Mucosa of descending colon (tissue), 3 donors: ENCODE measurements at regions not wholly inside any gene's neighbourhood (a gene's known extent, or its start where the extent isn't known, plus 50 kb on each side); places are given as distances from the start of the nearest gene placed in this dataset.
"Not testable (repeated sequence)": the region's sequence is repeated elsewhere in the genome, so short reads cannot be mapped to it uniquely, and the experiment has no call there.

Experiments used
- ATAC-seq: fragments of 200-7000 bp; cut with Tn5 transposase; one replicate; pipeline ENCODE4 v1.9.1; 2020; ENCODE audit warnings: mild to moderate bottlenecking, moderate library complexity
- DNase-seq, 3 donors: peaks; one replicate each; pipeline ENCODE4 v3.0.0-alpha.2; 2020
- H3K36me3 ChIP-seq: fragments of 200-600 bp; one replicate; pipeline ENCODE4 v1.8.0; 2021; ENCODE audit warnings: low read depth, mild to moderate bottlenecking
- H3K4me1 ChIP-seq: fragments of 200-600 bp; one replicate; pipeline ENCODE4 v1.8.0; 2021; ENCODE audit warnings: low read depth, mild to moderate bottlenecking
- H3K4me3 ChIP-seq: fragments of 200-600 bp; one replicate; pipeline ENCODE4 v1.8.0; 2021; ENCODE audit warnings: mild to moderate bottlenecking
- H3K9me3 ChIP-seq: fragments of 200-600 bp; one replicate; pipeline ENCODE4 v1.8.0; 2021; ENCODE audit warnings: mild to moderate bottlenecking
- intact Hi-C, 2 donors: fragments of 100-400 bp; cut with DNase I in 1 of 2; cut with micrococcal nuclease in 1 of 2; formaldehyde crosslinking; loops; one replicate each; pipeline versions ENCODE4 v1.11.0 to v1.11.1; 2022; cut with DNase I, micrococcal nuclease
- TF ChIP-seq, protein P1 (sequence below): fragments of 200-600 bp; IDR thresholded peaks from one replicate; pipeline ENCODE4 v1.8.0; 2022; ENCODE audit warnings: antibody characterized with exemption, mild to moderate bottlenecking
- donor health status: DM: no; HTN: no; CAD: no; lungs with moderate emphysema.
- donor health status: DM: no; HTN: no; CAD: no.
- donor health status: DM: no; HTN: yes; CAD: no.

GRCh38 chr12:9449181-9449580 is 158.5 kb downstream of the KLRB1 start:
- Histone ChIP-seq H3K36me3 (no peaks in the 10 kb centered on the region), H3K9me3 (no peaks in the 10 kb centered on the region), H3K4me3 (no peak overlapping the region), H3K4me1 (no peaks in the 10 kb centered on the region)
- TF ChIP-seq, protein P1, sequence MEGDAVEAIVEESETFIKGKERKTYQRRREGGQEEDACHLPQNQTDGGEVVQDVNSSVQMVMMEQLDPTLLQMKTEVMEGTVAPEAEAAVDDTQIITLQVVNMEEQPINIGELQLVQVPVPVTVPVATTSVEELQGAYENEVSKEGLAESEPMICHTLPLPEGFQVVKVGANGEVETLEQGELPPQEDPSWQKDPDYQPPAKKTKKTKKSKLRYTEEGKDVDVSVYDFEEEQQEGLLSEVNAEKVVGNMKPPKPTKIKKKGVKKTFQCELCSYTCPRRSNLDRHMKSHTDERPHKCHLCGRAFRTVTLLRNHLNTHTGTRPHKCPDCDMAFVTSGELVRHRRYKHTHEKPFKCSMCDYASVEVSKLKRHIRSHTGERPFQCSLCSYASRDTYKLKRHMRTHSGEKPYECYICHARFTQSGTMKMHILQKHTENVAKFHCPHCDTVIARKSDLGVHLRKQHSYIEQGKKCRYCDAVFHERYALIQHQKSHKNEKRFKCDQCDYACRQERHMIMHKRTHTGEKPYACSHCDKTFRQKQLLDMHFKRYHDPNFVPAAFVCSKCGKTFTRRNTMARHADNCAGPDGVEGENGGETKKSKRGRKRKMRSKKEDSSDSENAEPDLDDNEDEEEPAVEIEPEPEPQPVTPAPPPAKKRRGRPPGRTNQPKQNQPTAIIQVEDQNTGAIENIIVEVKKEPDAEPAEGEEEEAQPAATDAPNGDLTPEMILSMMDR, result no peak
- DNase-seq, result no peak
- intact Hi-C loops, result no loop called here
- no peak for ATAC-seq

DNA sequence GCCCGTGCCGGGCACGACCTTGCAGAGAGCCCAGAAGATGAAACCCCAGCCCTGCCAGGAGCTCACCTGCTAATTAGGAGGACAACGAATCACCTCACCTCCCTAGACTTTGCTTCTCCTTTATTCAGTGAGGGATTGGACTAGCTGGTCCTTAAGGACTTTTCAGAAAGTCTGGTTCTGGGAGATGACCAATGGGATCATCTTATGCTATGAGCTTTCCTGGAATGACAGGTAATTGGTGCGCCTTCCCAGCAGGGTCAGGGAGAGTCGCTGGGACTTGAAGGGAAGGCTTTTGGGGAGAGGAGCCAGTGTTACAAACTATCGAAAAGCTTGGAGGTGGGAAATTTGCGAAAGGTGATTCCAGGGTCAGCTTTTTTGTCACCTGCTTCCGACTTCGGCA is 159.1 kb downstream of the KLRB1 start:
- H3K36me3 ChIP-seq, H3K4me1 ChIP-seq, intact Hi-C loops, H3K9me3 ChIP-seq, H3K4me3 ChIP-seq: not testable (repeated sequence)
- DNase-seq (peak in 1 of 3 donors; percentile 14), ATAC-seq (peak; percentile 34)

DNA sequence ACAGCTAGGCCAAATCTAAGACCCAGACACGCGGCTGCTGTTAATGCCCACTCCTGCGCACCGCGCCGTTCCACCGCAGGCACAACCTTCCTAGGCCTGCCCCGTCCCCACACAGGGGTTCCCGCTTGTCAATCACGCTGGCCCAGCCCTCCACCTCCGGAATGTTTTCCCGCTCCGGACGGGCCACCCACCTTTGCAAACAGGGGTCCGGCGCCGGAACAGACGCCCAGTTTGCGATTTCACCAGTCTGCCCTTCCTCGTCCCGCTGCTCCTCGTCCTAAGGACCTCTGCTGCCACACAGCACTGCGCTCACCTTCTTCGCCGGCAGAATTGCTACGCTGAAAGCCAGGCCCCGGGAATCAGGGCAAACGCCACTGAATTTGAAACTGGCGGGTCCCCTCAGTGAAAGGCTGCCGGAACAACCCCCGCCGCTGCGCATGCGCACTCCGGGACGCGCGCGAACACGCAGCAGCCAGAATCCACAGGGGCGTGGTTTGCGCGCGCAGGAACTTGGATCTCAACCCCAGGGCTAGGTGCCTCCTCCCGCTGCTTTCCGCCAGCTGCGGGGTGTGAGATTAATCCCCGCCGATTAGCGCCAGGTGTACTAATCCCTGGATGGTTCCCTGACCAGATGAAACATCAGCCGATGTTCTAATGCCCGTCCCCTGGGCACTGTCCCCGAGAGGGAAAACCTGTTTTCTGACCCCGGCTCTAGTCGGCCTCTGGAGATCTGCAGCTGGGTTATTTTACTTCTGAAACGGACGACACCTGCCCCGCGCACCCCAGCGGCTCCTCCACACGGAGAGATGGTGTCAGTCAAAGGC is 159.7 kb downstream of the KLRB1 start:
- H3K9me3 ChIP-seq, H3K36me3 ChIP-seq, H3K4me1 ChIP-seq, intact Hi-C loops: not testable (repeated sequence)
- peak overlapping the region; percentile 32 for H3K4me3 ChIP-seq
- ATAC-seq, result peak; percentile 94
- DNase-seq, result peak; percentile 93 to 94 (median 94)

- H3K4me3 ChIP-seq, H3K4me1 ChIP-seq, intact Hi-C loops, H3K9me3 ChIP-seq, H3K36me3 ChIP-seq: not testable (repeated sequence)
- peak; percentile 58 for ATAC-seq
- peak in 2 of 3 donors; percentile 54 to 57 for DNase-seq
Measured at GRCh38 chr12:9446883-9447761, 160.6 kb downstream of the KLRB1 start.

DNA sequence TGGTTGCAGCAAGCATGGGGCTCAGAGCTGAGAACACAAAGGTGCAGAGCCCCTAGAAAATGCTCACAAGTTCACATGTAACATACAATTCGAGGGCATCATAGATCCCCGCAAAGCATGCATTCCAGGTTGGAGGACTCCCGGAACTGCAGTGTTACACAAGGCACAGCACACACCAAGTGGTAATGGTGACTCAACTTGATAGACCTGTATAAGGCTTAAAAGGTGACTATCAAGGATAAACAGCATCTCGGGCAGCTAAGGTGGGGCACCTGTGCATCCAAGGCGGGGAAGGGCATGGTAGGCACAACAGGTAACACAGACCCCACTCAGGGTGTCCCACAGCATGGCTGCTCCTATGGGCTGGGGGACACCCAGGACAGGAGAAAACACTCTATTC is 167.3 kb downstream of the KLRB1 start:
- H3K4me3 ChIP-seq, H3K4me1 ChIP-seq, DNase-seq, intact Hi-C loops, H3K9me3 ChIP-seq, ATAC-seq, H3K36me3 ChIP-seq: not testable (repeated sequence)

DNA sequence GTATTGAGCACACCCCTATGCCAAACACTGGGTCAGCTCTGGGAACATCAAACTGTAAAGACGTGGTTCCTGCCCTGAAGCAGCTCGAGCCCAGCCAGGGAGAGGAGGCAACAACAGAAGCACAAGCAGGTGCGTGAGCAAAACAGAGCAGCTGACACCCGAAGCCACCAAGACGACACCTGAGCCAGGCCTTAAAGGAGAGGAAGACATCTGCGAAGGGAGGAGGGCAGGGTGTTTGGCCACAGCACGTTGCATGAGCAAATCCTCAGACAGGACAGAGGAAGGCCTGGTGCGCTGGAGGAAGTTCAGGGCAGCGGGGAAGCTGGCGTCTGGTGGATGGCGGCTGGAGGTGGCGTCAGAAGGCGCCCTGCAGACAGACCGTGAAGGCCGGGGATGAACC is 172.0 kb downstream of the KLRB1 start:
- DNase-seq, H3K4me3 ChIP-seq, H3K4me1 ChIP-seq, H3K36me3 ChIP-seq, intact Hi-C loops, H3K9me3 ChIP-seq: not testable (repeated sequence)
- ATAC-seq, result peak; percentile 33

GRCh38 chr12:9430385-9430784 is 177.3 kb downstream of the KLRB1 start:
- intact Hi-C loops, H3K36me3 ChIP-seq, ATAC-seq, H3K9me3 ChIP-seq, DNase-seq, H3K4me1 ChIP-seq, H3K4me3 ChIP-seq: not testable (repeated sequence)

GRCh38 chr12:9428856-9429255 is 178.9 kb downstream of the KLRB1 start:
- H3K36me3 ChIP-seq, DNase-seq, H3K4me3 ChIP-seq, H3K9me3 ChIP-seq, ATAC-seq, intact Hi-C loops, H3K4me1 ChIP-seq: not testable (repeated sequence)

- H3K4me3 ChIP-seq, H3K36me3 ChIP-seq, ATAC-seq, H3K4me1 ChIP-seq, DNase-seq, intact Hi-C loops, H3K9me3 ChIP-seq: not testable (repeated sequence)
Measured at GRCh38 chr12:9425429-9425828, 182.3 kb downstream of the KLRB1 start.

- H3K4me3 ChIP-seq, H3K4me1 ChIP-seq, DNase-seq, H3K9me3 ChIP-seq, intact Hi-C loops, ATAC-seq, H3K36me3 ChIP-seq: not testable (repeated sequence)
Measured at GRCh38 chr12:9424175-9424740, 183.5 kb downstream of the KLRB1 start.

- H3K4me3 ChIP-seq, H3K4me1 ChIP-seq, intact Hi-C loops, DNase-seq, H3K36me3 ChIP-seq, H3K9me3 ChIP-seq, ATAC-seq: not testable (repeated sequence)
Measured at GRCh38 chr12:9422689-9423088, 185.0 kb downstream of the KLRB1 start.

DNA sequence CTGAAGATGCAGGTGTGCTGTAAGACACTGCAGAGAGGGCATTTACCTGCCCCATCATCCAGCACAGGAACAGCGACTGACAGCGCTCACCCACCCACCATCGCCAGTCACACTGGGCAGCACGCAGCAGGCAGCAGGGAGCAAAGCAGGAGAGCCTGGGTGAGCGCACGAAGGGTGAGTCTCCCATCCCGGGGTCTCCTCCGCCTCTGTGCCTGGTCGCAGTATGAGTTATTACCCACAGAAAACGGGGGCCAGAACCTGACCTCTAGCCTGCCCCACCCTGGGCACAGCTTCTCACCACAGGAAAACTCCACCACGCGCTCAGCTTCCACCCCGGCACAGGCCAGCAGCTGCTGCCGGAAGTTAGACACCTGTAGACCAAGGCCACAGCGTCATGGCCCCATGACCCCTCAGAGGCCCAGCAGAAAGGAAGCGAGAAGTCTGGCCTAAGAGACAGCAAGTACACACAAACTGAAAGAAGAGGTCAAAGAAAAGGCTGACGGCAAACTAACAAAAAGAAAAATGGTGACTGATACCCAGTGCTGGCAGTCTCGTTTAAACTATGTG is 186.1 kb downstream of the KLRB1 start:
- H3K36me3 ChIP-seq, DNase-seq, intact Hi-C loops, ATAC-seq, H3K4me3 ChIP-seq, H3K4me1 ChIP-seq, H3K9me3 ChIP-seq: not testable (repeated sequence)
